Gastrocnemius medialis (tissue), 4 donors: ENCODE measurements at regions not wholly inside any gene's neighbourhood (a gene's known extent, or its start where the extent isn't known, plus 50 kb on each side); places are given as distances from the start of the nearest gene placed in this dataset.

ENCODE experiments used
- CTCF ChIP-seq, 5 experiments: fragments of 450-650 bp in 3 of 5; fragments of 200-600 bp in 2 of 5; sonication (generic) in 2 of 5; IDR thresholded peaks in 4 of 5; conservative IDR thresholded peaks in 1 of 5; 1 replicate in 4 of 5; 2 replicates in 1 of 5; pipeline ENCODE4 v1.5.1; 2016 to 2019; ENCODE audit warnings: antibody characterized with exemption in 5 of 5, mild to moderate bottlenecking in 3 of 5, moderate library complexity in 3 of 5
- POLR2A ChIP-seq, 2 donors: fragments of 450-650 bp; IDR thresholded peaks; one replicate each; pipeline ENCODE4 v1.6.1; 2017; ENCODE audit warnings: antibody characterized with exemption in 2 of 2, mild to moderate bottlenecking in 2 of 2, moderate library complexity in 2 of 2

GRCh38 chr2:149814901-149815300 is 227.3 kb upstream of the MMADHC start:
- TF ChIP-seq POLR2A (IDR thresholded peaks at IDR 0.05): no peak
- TF ChIP-seq CTCF (IDR thresholded peaks at IDR 0.05 in 4 of 5, conservative IDR thresholded peaks at IDR 0.05 in 1 of 5): no peak
